ENCODE measurements at regions not wholly inside any gene's neighbourhood (a gene's known extent, or its start where the extent isn't known, plus 50 kb on each side); places are given as distances from the start of the nearest gene placed in this dataset.

DNA sequence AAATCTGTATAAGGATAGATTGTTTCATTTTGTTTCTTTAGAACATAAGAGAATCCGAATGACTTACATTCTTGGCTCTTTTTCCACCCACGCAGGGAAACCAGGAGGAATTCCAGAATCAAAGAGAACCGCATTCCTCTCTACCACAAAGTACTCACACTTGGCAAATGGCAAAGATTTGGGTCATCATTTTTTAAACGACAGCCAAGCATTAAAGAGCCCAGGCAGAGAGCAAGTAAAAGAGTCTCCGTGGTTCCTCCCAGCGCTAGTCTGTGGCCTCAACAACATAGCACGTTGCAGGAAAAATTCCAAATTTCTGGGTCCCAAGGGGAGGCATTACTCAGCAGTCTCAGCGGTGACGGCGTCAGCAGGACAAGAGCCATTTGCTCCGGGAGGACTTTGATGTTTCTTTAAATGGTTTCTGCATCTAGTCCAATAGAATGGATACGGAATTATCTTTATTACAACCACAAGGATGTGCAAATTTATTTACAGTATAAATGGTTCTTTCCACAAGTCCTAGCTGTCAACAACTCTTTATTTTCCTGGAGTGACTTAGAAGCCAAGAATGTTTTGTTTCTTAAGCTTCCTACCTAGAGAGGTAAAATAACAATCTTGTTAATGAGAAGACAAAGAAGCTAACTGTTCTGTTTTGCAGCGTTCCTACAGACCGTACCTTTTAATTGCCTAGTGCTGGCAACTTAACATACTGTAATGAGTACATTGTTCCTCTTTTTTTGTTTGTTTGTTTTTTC, 232.5 kb downstream of the SKIDA1 start:
- TF ChIP-seq YY1 (IDR thresholded peaks at IDR 0.05; ENCODE audit: insufficient read depth, insufficient read length) (no peak), SUZ12 (IDR thresholded peaks at IDR 0.05; ENCODE audit: extremely low read depth, insufficient read depth, insufficient read length) (no peak)

Measured in NT2/D1 (cell line).